HepG2 (cell line): ENCODE measurements at regions not wholly inside any gene's neighbourhood (a gene's known extent, or its start where the extent isn't known, plus 50 kb on each side); places are given as distances from the start of the nearest gene placed in this dataset.

Experiments used
- ATAC-seq: fragments of 200-7000 bp; cut with Tn5 transposase; 3 replicates; pipeline ENCODE4 v1.9.1; 2020; ENCODE audit warnings: mild to moderate bottlenecking, moderate library complexity
- BruUV-seq: library from RNA; stranded (reverse); fragments of 400-500 nt; replicated peaks from 2 replicates; lab custom pipeline; 2021; lab: Mats Ljungman, UMichigan
- CTCF ChIA-PET: fragments of 300-600 bp; formaldehyde crosslinking; extraction: SDS; loops from one replicate; lab custom pipeline; 2021; ENCODE audit warnings: low total read pairs, inconsistent platforms, low intra/inter-chr PET ratio; lab: Yijun Ruan, JAX
- POLR2A ChIA-PET: fragments of 350-600 bp; sonication (Branson Sonifier 250); formaldehyde crosslinking; loops from one replicate; lab custom pipeline; 2020; ENCODE audit warnings: antibody characterized with exemption, inconsistent platforms; lab: Yijun Ruan, JAX
- DNase-seq: peaks from one replicate; pipeline ENCODE4 v3.0.0-alpha.2; 2015; ENCODE audit warnings: low spot score
- FAIRE-seq: peaks from 3 replicates; lab custom pipeline; 2011; peaks lifted over from hg19 to GRCh38; lab: Jason Lieb, UNC
- H2AFZ ChIP-seq: one replicate; pipeline ENCODE4 v1.6.1; 2011; ENCODE audit warnings: low read length, inconsistent platforms
- H3K27ac ChIP-seq: fragments of 300-600 bp; 3 replicates; pipeline ENCODE4 v1.8.0; 2011; ENCODE audit warnings: mixed run types, mild to moderate bottlenecking, mixed read lengths, low read length, inconsistent platforms; ENCODE audit not compliant: insufficient read depth; ENCODE audit errors: extremely low read length
- H3K27me3 ChIP-seq, 2 experiments: fragments of 200-600 bp in 1 of 2; 2 replicates in 1 of 2; 3 replicates in 1 of 2; pipeline versions ENCODE4 v1.6.0 to v1.8.0; 2011; ENCODE audit warnings: low read length in 2 of 2, mild to moderate bottlenecking in 2 of 2, moderate library complexity in 2 of 2, inconsistent platforms in 1 of 2; ENCODE audit not compliant: insufficient read depth in 2 of 2, control insufficient read depth in 1 of 2
- H3K36me3 ChIP-seq, 2 experiments: fragments of 200-600 bp in 1 of 2; replicated peaks in 1 of 2; 2 replicates in 1 of 2; 3 replicates in 1 of 2; pipeline versions ENCODE4 v1.5.1 to v1.8.0; 2011; ENCODE audit warnings: low read length in 2 of 2, inconsistent platforms in 1 of 2; ENCODE audit not compliant: insufficient read depth in 2 of 2, control insufficient read depth in 1 of 2
- H3K4me1 ChIP-seq: 2 replicates; pipeline ENCODE4 v1.5.1; 2012; ENCODE audit warnings: low read length, inconsistent platforms; ENCODE audit not compliant: insufficient read depth
- H3K4me2 ChIP-seq: 2 replicates; pipeline ENCODE4 v1.6.0; 2011; ENCODE audit warnings: low read depth, low read length, inconsistent platforms
- H3K4me3 ChIP-seq, 3 experiments: fragments of 200-600 bp in 1 of 3; sonication (generic), shearing (Covaris generic) in 1 of 3; replicated peaks in 1 of 3; 2 replicates each; pipeline ENCODE4 v1.5.1; 2011 to 2016; ENCODE audit warnings: low read length in 3 of 3, inconsistent platforms in 2 of 3, low read depth in 2 of 3, mild to moderate bottlenecking in 2 of 3, control low read depth in 1 of 3, mixed read lengths in 1 of 3; ENCODE audit not compliant: insufficient read depth in 1 of 3
- H3K79me2 ChIP-seq: one replicate; pipeline ENCODE4 v1.6.1; 2011; ENCODE audit warnings: low read length, inconsistent platforms; ENCODE audit not compliant: insufficient read depth
- H3K9ac ChIP-seq: 2 replicates; pipeline ENCODE4 v1.6.0; 2011; ENCODE audit warnings: mild to moderate bottlenecking, low read depth, low read length, inconsistent platforms; ENCODE audit not compliant: insufficient read depth
- H3K9me3 ChIP-seq: 2 replicates; pipeline ENCODE4 v1.5.1; 2012; ENCODE audit warnings: mild to moderate bottlenecking, low read length
- H4K20me1 ChIP-seq: 2 replicates; pipeline ENCODE4 v1.6.0; 2011; ENCODE audit warnings: inconsistent platforms, mild to moderate bottlenecking, low read length, moderate library complexity; ENCODE audit not compliant: insufficient read depth
- MAFF ChIP-seq: IDR thresholded peaks from 2 replicates; pipeline ENCODE4 v1.6.1; 2011; ENCODE audit warnings: low read depth, low read length, improper control_type of control experiment
- MAFK ChIP-seq, 2 experiments: IDR thresholded peaks in 1 of 2; conservative IDR thresholded peaks in 1 of 2; 2 replicates each; pipeline ENCODE4 v1.6.1; 2011; ENCODE audit warnings: improper control_type of control experiment in 2 of 2, low read length in 2 of 2
- NAIF1 ChIP-seq: sonication (generic); formaldehyde crosslinking; IDR thresholded peaks from 2 replicates; pipeline ENCODE4 v1.5.0; 2020; ENCODE audit warnings: mild to moderate bottlenecking, missing genetic modification reagents, borderline replicate concordance
- SMAD9 ChIP-seq: sonication (generic); formaldehyde crosslinking; IDR thresholded peaks from 2 replicates; pipeline ENCODE4 v1.5.1; 2020; ENCODE audit warnings: mild to moderate bottlenecking, missing genetic modification reagents
- YY1 ChIP-seq: IDR thresholded peaks from 2 replicates; pipeline ENCODE4 v1.6.1; 2011; ENCODE audit warnings: low read length, low read depth, moderate library complexity, mild to moderate bottlenecking; ENCODE audit not compliant: insufficient read depth, insufficient replicate concordance
- ZBTB7B ChIP-seq: sonication (generic); formaldehyde crosslinking; IDR thresholded peaks from 2 replicates; pipeline ENCODE4 v1.4.0; 2020; ENCODE audit warnings: missing genetic modification reagents
- ZNF652 ChIP-seq: IDR thresholded peaks from 2 replicates; pipeline ENCODE4 v1.6.1; 2016; ENCODE audit warnings: low read depth, borderline replicate concordance
- ZNF7 ChIP-seq: IDR thresholded peaks from 2 replicates; pipeline ENCODE4 v1.6.1; 2016; ENCODE audit warnings: missing biosample characterization, missing genetic modification reagents
- WGBS: methylation state at CpG from one replicate; pipeline ENCODE4 v1.1.6; 2017; ENCODE audit warnings: low lambda C conversion rate; 5-methylcytosine and 5-hydroxymethylcytosine counted together
- in situ Hi-C: cut with HindIII; loops from 2 replicates; pipeline ENCODE4 v1.10.0; 2017; ENCODE audit warnings: low pct_unique_long_range_greater_than_20kb; ENCODE audit not compliant: extremely low pct_ligation_motif_present
- intact Hi-C: fragments of 100-400 bp; cut with micrococcal nuclease; formaldehyde crosslinking; loops from one replicate; pipeline ENCODE4 v1.10.0; 2022; ENCODE audit not compliant: unreplicated experiment
- TF ChIP-seq, protein P1 (sequence below): sonication (generic); formaldehyde crosslinking; IDR thresholded peaks from 2 replicates; pipeline ENCODE4 v1.4.0; 2020; ENCODE audit warnings: mild to moderate bottlenecking, missing genetic modification reagents
- TF ChIP-seq, protein P2 (sequence below): sonication (generic); formaldehyde crosslinking; IDR thresholded peaks from 2 replicates; pipeline ENCODE4 v1.5.0; 2020; ENCODE audit warnings: mild to moderate bottlenecking, low read depth, missing genetic modification reagents, borderline replicate concordance

DNA sequence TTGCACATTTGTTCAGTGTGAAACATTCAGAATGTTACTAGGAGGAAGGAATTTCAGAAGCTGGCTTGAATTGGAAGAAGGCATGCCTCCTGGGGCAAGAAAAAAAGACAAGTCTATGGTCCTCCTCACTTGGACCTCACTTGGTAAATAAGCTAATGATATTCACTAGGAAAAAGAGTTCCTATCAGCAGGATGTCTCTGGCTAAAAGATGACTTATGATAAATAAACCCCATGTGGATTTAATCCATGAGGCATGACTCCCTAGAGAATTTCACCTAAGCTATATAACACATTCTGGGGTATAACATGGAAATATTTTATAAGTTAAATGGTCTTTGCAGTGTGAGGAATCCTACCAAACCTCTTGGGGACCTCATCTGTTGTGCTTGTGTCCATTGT lies 199.9 kb downstream of the LRIG3 start:
- ChIA-PET CTCF (no interaction called here), POLR2A (no interaction called here)
- FAIRE-seq = no peak
- intact Hi-C loops = no loop called here
- Histone ChIP-seq H2AFZ (no peak overlapping the region), H3K9me3 (no peaks in the 10 kb centered on the region), H3K4me2 (no peak overlapping the region), H4K20me1 (no peaks in the 10 kb centered on the region), H3K9ac (no peak overlapping the region), H3K36me3 (no peaks in the 10 kb centered on the region), H3K4me1 (no peaks in the 10 kb centered on the region), H3K79me2 (no peaks in the 10 kb centered on the region), H3K27me3 (no peaks in the 10 kb centered on the region), H3K27ac (no peak overlapping the region), H3K4me3 (no peak overlapping the region)
- BruUV-seq = no TSS peak
- ATAC-seq = no peak
- TF ChIP-seq ZNF7 (CRISPR knock-in tag) (no peak), NAIF1 (no peak)
- TF ChIP-seq, protein P1, sequence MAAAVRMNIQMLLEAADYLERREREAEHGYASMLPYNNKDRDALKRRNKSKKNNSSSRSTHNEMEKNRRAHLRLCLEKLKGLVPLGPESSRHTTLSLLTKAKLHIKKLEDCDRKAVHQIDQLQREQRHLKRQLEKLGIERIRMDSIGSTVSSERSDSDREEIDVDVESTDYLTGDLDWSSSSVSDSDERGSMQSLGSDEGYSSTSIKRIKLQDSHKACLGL (CRISPR knock-in tag) = no peak
- TF ChIP-seq, protein P2, sequence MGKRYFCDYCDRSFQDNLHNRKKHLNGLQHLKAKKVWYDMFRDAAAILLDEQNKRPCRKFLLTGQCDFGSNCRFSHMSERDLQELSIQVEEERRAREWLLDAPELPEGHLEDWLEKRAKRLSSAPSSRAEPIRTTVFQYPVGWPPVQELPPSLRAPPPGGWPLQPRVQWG (CRISPR knock-in tag) = no peak
- in situ Hi-C loops = no loop called here
- no peak for DNase-seq

DNA sequence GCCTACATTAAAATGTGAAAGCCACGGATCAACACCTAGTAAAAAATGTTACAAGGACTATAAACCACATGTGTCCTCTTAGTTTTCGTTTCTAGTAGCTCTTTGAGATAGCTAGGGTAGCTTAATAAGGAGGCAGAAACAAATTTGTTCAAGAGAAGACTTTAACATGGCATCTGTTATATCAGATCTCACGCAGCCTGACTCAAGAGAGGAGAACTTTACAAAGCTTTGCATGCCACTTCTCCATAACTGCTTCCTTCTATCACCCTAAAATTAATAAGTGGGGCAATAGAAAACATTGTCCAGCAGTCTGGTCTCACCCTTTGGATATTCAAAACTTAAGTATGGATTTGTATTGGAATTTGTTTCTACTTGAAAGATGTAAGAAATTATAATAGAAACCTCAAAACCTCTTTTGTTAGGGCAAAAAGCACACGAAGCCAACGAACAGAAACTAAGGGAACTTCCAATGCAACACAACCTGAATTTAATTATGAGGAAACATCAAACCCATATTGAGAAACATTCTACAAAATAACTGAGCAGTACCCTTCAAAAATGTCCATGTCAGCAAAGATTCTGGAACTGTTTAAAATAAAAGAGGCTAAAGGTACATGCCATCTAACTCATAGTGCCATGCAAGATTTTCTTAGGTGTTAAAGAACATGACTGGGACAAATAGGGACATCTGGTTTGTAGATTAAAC lies 194.8 kb downstream of the LRIG3 start:
- no peaks in the 10 kb centered on the region for H3K79me2 ChIP-seq
- H3K36me3 ChIP-seq = no peaks in the 10 kb centered on the region
- DNase-seq (no peak), FAIRE-seq (no peak), ATAC-seq (no peak)
- peak; percentile 67 for TF ChIP-seq MAFF
- TF ChIP-seq ZBTB7B = no peak
- TF ChIP-seq SMAD9 (CRISPR knock-in tag) = no peak
- no peak for TF ChIP-seq ZNF652
- TF ChIP-seq MAFK (conservative IDR thresholded peaks at IDR 0.05 in 1 of 2, IDR thresholded peaks at IDR 0.05 in 1 of 2; ENCODE audit: low read length in 2 of 2) = peak; percentile 70 to 84
- no peak for TF ChIP-seq YY1
- intact Hi-C loops (no loop called here), in situ Hi-C loops (no loop called here)
- POLR2A ChIA-PET = no interaction called here
- H3K9me3 ChIP-seq = no peaks in the 10 kb centered on the region
- no peak overlapping the region for H3K4me2 ChIP-seq
- no peaks in the 10 kb centered on the region for H4K20me1 ChIP-seq
- no peak overlapping the region for H3K4me3 ChIP-seq
- no peak overlapping the region for H3K9ac ChIP-seq
- 2% methylated on average over 5 of the region's 5 CpGs for WGBS
- no peak overlapping the region for H3K27ac ChIP-seq
- CTCF ChIA-PET = no interaction called here
- no peaks in the 10 kb centered on the region; a peak in 1 of 5 replicates for H3K27me3 ChIP-seq
- no peaks in the 10 kb centered on the region for H3K4me1 ChIP-seq
- no peak overlapping the region for H2AFZ ChIP-seq
- BruUV-seq = no TSS peak
